ENCODE measurements at regions not wholly inside any gene's neighbourhood (a gene's known extent, or its start where the extent isn't known, plus 50 kb on each side); places are given as distances from the start of the nearest gene placed in this dataset.
A peak's percentile ranks its signal among the peaks of the same experiment; 100 is the strongest.
"Not testable (repeated sequence)": the region's sequence is repeated elsewhere in the genome, so short reads cannot be mapped to it uniquely, and the experiment has no call there.

DNA sequence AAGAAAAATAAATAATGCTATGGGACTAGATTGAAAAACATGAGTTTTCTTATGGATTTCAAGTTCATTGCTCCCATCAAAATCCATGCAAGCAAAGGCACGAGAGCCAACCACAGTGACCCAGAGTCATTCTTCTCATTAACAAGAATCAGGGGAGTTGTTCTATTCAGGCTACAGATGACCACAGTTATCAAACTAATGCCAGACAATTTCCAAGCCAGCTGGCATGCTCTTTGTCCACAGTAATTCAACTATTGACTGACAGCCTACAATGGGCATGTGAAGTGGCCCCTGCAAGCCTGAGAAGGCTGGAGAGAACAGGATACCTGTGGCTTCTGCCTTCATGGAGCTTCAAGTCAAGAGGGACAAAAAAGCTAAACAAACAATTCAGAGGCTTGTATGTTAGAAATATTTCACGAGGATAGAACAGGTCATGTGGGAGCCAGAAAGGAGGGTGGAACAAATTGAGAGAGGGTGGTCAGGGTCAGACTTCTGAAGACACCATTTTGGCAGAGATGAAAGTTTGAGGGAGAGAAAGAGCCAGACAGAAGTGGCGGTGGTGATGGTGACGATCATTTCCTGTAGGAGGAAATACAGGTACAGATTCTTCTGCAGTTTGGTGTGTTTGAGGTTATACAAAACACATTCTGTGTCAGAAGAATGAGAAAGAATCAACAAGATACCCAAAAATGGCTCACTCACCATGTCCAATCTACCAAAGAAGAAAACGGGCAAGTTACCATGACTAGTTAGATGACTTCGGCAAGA is 732.4 kb downstream of the RNF144A start:
- no peak for DNase-seq

DNA sequence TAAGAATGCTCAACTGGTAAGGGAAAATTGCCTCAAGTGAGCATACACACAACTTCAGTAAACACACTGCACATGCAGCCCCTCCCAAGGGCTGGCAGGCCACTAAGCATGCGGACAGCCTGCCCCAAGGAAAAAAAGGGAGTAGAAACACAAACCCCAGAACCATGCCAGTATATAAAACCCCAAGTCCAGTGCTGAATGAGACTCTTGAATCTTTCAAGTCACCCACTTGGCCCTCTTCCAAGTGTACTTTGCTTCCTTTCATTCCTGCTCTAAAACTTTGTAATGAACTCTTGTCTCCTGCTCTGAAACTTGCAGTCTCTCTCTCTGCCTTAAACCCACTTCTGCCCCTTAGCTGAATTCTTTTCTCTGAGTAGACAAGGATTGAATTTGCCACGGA is 736.4 kb downstream of the RNF144A start:
- DNase-seq = no peak

- no peak for DNase-seq
Observed at GRCh38 chr2:7655629-7656028, 738.4 kb downstream of the RNF144A start.

- DNase-seq = not testable (repeated sequence)
Observed at GRCh38 chr2:7657526-7657925, 740.3 kb downstream of the RNF144A start.

- DNase-seq = no peak
Observed at GRCh38 chr2:7658486-7658885, 741.3 kb downstream of the RNF144A start.

DNA sequence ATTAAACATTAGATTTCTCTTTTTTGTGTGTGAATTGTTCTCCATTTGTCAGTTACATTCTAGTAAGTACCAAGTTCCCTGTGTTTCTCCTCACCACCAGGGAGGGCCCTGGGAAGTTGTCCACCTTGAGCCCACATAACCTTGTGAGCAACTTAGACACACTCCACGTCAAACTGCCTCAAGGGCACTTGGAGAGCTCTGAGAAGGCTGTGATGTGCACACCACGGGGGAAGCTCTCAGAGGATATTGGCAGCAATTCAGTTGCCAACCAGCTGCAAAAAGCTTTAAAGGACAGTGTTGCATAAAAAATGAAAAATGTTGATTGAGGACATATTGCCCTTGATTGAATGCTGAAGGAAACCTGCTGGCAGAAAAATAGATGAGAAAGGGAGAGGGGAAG is 743.6 kb downstream of the RNF144A start:
- no peak for DNase-seq

GRCh38 chr2:7661502-7661901 is 744.3 kb downstream of the RNF144A start:
- DNase-seq = no peak

DNA sequence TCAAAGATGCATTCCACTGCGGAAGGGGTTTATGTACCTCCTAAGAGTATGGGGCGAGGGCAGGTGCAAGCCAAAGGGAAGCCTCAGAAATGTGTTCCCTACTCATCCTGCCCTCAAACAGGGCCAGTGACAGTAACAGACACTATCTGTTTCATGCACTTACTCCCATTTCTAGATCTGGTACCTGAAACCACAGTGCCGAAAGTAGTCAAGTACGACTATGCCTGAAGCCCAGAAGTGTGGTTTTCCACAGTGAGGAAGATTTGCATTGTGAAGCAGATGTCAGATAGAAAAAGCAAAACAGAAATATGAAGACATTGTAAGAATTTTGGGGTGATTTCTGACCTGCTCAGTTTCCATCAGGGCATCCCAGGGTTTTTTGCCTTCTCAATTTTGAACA is 748.7 kb downstream of the RNF144A start:
- DNase-seq = no peak

DNA sequence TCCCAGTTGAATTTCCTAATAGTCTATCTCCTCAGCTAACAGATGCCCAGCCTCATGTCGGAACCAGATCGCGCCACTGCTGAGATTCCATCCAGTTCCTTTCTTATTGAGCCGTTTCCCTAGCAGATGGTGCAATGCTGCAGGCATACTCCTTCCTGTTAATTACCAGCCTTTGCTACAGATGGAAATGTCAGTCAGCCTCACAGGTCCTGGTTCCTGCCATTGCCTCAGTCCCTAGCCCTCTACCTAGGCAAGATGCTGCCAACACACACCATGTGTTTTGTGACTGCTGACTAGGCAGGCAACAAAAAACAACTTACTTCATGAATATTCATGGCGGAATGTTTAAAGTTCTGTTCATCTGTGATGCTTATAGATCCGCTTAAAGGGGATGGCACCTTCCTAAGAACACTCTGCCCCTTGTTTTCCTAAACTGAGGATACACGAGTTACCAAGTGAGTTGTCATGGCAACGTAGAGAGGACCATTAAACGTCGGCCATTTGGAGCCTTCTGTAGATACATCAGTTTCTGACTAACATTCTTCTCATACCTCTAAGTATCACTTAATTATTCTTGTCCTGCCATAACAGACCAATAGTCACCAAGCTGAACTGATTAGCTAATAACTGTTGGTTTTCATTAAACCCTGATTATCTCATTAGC is 749.5 kb downstream of the RNF144A start:
- no peak for DNase-seq

DNA sequence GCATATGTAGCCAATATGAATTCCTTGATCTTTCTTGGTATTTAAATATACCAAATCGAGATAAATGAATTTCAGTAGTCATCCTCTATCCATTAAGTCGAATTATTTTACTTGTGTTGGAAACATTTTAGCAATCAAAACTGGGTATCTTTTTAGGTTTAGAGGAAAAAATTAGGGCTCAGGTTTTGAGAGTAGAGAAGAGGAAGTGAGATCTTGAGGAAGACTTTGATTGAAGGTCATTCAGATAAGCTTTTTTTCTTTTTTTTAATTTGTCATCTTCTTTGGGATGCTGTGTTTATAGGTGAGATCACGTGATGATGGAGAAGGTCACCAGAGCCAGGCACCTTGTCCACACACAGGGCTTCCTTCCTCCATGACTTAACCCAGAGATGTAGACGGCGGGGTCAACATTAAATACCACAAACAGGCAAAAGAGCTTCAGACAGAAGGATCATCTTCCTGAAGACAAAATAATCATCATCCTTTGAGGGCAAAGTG is 750.1 kb downstream of the RNF144A start:
- no peak for DNase-seq

DNA sequence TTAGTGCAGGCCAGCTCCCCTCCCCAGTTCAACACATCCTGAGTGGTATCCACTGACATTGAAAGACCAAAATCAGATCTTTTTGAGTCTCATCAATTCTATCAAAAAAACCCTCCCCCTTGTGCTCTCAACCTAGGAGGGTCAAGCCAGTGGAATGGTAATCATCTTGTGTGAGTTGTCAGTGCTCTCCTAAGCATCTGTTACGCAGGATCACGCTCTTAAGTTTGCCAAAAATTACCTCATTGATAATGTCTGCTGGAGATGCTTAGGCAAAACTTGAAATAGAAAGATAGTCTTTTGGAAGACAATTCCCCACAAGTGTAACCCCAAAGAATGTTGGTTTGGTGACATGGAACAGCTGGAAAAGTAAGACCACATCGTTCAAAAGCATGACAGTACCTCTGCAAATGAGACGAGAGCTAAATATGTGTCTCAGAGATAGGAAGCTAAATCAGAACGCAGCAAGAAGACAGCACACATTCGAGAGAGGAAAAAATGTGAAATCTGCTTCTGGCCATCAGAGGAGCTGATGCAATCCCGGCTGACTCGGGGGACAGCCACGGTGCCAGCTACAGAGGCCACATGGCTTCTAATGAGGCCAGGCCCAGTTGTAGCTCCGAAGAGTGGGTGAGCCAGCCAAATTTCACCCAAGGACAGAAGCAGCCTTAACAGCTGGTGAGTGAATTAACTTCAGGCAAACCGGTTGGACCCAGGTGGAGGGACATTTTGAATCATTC is 753.9 kb downstream of the RNF144A start:
- no peak for DNase-seq

DNA sequence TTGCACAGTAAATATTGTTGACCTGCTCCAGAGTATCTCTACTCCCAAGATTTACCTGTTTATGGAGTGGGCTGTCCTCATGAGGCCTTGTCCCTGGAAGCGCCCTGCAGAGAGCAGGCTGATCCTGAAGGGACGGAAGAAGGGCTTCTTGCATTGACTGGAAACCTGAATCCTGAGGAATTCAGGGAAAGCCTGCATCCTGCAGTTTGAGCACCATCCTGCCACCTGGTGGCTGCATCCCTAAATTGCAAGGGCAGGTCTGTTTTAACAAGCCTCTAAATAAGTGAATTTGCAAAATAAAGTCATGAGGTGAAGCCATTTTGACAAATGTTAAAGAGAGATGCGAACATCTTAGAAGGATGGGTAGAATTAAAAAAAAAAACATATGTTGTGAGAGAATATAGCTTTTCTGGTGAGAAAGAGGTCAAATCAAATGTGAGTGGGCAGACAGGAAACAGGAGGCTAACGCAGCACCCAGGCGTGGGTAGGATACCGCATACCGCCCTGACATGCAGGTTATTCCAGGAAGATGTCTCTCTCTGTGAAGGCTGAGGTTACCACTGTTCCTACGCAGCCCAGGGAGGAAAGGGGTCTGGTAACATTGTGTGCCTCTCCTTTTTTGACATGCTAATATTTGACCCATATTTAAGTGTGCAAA is 754.9 kb downstream of the RNF144A start:
- peak; percentile 37 for DNase-seq

DNA sequence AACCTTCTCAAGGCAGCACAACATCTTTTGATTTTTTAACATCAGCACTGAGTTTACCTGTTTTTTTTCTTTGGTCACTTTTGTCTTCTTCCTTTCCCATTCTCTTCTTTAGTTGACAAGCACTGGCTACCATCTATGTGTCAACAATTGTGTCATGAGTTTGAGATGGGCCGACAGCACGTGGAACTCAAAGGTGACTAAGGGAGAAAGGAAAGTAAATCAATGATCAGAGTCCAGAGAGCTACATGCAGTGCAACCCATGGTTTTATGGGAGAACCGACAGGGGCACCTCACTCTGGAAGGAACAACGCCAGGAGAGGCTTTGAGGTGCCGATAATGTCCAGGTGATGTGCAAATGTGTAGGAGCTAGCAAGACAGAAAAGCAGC is 755.5 kb downstream of the RNF144A start:
- no peak for DNase-seq

- no peak for DNase-seq
Observed at GRCh38 chr2:7673101-7673500, 755.9 kb downstream of the RNF144A start.

DNA sequence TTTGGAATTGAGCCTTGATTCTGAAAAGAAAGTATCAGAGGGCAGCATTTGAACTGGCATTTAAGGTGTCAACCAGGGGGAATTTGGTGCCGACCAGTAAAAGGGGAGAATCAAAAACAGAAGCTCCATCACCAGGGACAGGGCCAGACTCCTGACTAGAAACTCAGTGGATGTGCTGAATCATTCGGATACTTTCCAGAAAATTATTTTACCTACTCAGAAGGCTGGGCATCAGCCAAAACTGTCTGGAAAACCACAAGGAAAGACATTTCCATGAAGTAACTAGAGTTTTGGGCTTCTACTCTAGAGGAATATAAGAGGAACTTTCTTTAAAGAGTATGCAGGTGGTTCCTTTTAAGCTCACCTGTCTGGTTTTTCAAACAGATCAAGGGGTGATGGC is 756.6 kb downstream of the RNF144A start:
- no peak for DNase-seq

DNA sequence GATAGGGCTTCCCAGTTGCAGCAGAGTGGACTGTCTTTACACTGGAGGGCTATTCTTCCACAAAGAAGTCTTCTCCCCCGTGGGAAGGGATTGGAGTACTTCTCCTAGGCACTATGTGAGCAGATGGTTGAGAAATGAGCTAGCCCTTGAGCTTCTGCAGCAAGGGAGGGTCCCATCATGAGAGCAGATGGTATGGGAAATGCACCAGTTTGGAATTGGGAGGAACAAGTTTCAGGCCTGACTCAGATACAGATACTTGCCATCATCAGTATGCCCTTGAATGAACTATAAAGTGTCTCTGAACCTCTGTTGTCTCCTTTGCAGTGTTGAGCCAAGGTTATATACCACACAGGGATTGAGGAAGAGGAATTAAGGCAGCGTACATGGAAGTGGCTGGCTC is 757.4 kb downstream of the RNF144A start:
- no peak for DNase-seq

DNA sequence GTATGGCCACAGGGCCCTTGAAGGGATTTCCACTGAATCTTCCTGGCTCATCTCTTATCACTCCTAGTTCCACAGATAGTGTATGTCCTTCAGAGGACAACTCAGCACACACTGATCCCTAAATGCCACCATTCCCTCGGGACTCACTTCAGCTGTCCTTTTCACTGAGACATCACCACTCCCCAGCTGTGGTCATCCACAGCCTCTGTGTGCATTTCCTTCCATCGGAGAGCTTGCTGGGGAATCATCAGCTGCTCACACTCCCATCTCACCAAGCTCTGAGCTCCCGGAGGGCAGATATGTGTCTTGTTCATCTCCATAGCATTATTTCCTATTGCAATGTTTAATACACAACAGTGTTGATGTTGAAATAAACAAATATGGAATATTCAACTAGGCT is 759.5 kb downstream of the RNF144A start:
- no peak for DNase-seq

DNA sequence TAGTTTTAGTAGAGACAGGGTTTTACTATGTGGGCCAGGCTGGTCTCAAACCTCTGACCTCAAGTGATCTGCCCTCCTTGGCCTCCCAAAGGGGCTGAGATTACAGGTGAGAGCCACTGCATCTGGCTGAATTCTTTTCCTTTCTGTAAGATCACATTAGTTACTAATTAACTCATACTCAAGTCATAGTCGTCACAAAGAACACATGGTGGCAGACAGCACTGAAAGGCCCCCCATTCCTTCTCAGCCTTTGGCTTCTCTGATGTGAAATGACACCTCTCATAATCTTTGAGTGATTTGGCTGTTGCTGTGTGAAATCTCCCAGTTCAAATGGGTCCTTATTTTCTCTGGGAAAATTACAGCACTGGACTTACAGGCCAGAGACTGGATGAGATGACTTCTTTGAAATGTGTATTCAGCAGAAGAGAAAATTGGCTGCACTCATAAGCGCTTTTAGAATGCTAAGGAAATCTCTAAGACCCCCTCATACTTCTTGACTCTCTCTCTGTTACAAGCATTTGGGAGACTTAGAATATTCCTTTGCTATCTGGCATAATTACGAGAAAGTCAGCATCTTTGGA is 764.8 kb downstream of the RNF144A start:
- no peak for DNase-seq

GRCh38 chr2:7683196-7683595 is 766.0 kb downstream of the RNF144A start:
- no peak for DNase-seq

DNA sequence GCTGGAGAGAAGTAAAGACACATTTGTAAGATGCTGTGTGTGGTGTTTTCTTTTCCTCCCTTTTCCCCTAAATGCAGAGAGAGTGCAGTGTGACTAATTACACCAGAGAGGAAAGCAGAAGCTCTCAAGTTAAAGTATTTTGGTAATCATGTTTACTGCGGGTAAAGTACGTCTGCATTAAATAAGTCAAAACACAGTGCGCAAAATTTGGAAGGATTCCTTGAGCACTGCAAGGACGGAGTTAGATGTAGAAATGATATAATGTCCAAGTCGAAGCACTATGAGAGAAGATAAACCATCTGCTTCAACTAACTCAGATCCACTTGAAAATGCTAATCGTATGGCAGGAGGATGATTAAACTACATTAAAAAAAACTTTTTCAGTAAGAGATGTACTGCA is 766.5 kb downstream of the RNF144A start:
- DNase-seq = no peak

- no peak for DNase-seq
Observed at GRCh38 chr2:7685342-7686015, 768.3 kb downstream of the RNF144A start.

- no peak for DNase-seq
Observed at GRCh38 chr2:7686016-7686385, 768.8 kb downstream of the RNF144A start.
